GM23338 (cell line): ENCODE measurements at regions not wholly inside any gene's neighbourhood (a gene's known extent, or its start where the extent isn't known, plus 50 kb on each side); places are given as distances from the start of the nearest gene placed in this dataset.

Source experiments
- CREB1 ChIP-seq: fragments of 250-450 bp; sonication (Bioruptor Pico); IDR thresholded peaks from 2 replicates; pipeline ENCODE4 v1.5.0; 2020; ENCODE audit warnings: low read depth, mild to moderate bottlenecking, moderate library complexity
- CTCF ChIP-seq, 2 experiments: fragments of 200-600 bp in 1 of 2; sonication (generic) in 1 of 2; conservative IDR thresholded peaks; 2 replicates each; pipeline versions ENCODE4 v1.5.1 to v1.6.1; 2016 to 2017; ENCODE audit warnings: antibody characterized with exemption in 2 of 2, low read depth in 2 of 2, mild to moderate bottlenecking in 2 of 2, moderate library complexity in 1 of 2
- ETS1 ChIP-seq: IDR thresholded peaks from 2 replicates; pipeline ENCODE4 v1.6.1; 2016; ENCODE audit warnings: antibody characterized with exemption
- EZH2 ChIP-seq: fragments of 200-600 bp; sonication (generic); IDR thresholded peaks from one replicate; pipeline ENCODE4 v1.8.0; 2017; ENCODE audit warnings: antibody characterized with exemption, mild to moderate bottlenecking, low read depth; ENCODE audit not compliant: unreplicated experiment
- EZH2phosphoT487 ChIP-seq: fragments of 200-600 bp; sonication (generic); IDR thresholded peaks from one replicate; pipeline ENCODE4 v1.8.1; 2018; ENCODE audit warnings: antibody characterized with exemption; ENCODE audit not compliant: unreplicated experiment
- NANOG ChIP-seq: IDR thresholded peaks from 2 replicates; pipeline ENCODE4 v1.6.1; 2016; ENCODE audit warnings: antibody characterized with exemption, borderline replicate concordance
- POLR2AphosphoS5 ChIP-seq: IDR thresholded peaks from 2 replicates; pipeline ENCODE4 v1.6.1; 2016; ENCODE audit warnings: antibody characterized with exemption, low read depth
- REST ChIP-seq: IDR thresholded peaks from one replicate; pipeline ENCODE4 v1.6.1; 2018; ENCODE audit warnings: antibody characterized with exemption; ENCODE audit not compliant: unreplicated experiment
- ZNF114 ChIP-seq: fragments of 250-450 bp; sonication (Bioruptor Pico); IDR thresholded peaks from 2 replicates; pipeline ENCODE4 v1.5.0; 2020; ENCODE audit warnings: mild to moderate bottlenecking, moderate library complexity

- no peak for TF ChIP-seq CTCF (conservative IDR thresholded peaks at IDR 0.05; ENCODE audit: low read depth in 2 of 2)
- TF ChIP-seq EZH2: no peak
- no peak for TF ChIP-seq NANOG
- TF ChIP-seq POLR2AphosphoS5: no peak
- TF ChIP-seq ZNF114 (CRISPR knock-in tag): no peak
- no peak for TF ChIP-seq EZH2phosphoT487
- no peak for TF ChIP-seq CREB1 (CRISPR knock-in tag)
- no peak for TF ChIP-seq ETS1
- TF ChIP-seq REST: no peak
These were observed 876.8 kb downstream of the RPS29 start for GRCh38 chr14:48709277-48709785.
